GM13977 (cell line): ENCODE measurements at regions not wholly inside any gene's neighbourhood (a gene's known extent, or its start where the extent isn't known, plus 50 kb on each side); places are given as distances from the start of the nearest gene placed in this dataset.

Experiments used
- DNase-seq: peaks from one replicate; pipeline ENCODE4 v3.0.0; 2012; ENCODE audit warnings: low spot score
- CTCF ChIP-seq: IDR thresholded peaks from 2 replicates; pipeline ENCODE4 v1.5.1; 2012; ENCODE audit warnings: mild to moderate bottlenecking, control low read depth; ENCODE audit not compliant: insufficient read depth; ENCODE audit errors: extremely low read depth, missing control alignments
- in situ Hi-C: fragments of 300-500 bp; cut with MboI; formaldehyde crosslinking; loops from one replicate; pipeline ENCODE4 v1.12.0; 2022; ENCODE audit warnings: low sequenced_read_pairs, low pct_unique_long_range_greater_than_20kb, mixed read lengths, inconsistent platforms; ENCODE audit not compliant: unreplicated experiment

- no peak for TF ChIP-seq CTCF
- DNase-seq, result no peak
- in situ Hi-C loops, result no loop called here
These were observed 403.5 kb upstream of the CBLB start for GRCh38 chr3:106272302-106272701.

- in situ Hi-C loops, result no loop called here
- TF ChIP-seq CTCF, result no peak
These were observed 406.8 kb upstream of the CBLB start for GRCh38 chr3:106275592-106275991.

GRCh38 chr3:106276151-106276550 is 407.3 kb upstream of the CBLB start:
- in situ Hi-C loops, result no loop called here
- no peak for TF ChIP-seq CTCF
- no peak for DNase-seq

More at GRCh38 chr3:106275592-106275991, 406.8 kb upstream of the CBLB start:
- DNase-seq, result no peak

GRCh38 chr3:106276755-106277612 is 408.2 kb upstream of the CBLB start:
- no peak for DNase-seq
- no peak for TF ChIP-seq CTCF
- in situ Hi-C loops, result no loop called here

GRCh38 chr3:106277731-106278130 is 408.9 kb upstream of the CBLB start:
- in situ Hi-C loops, result no loop called here
- DNase-seq, result no peak
- TF ChIP-seq CTCF, result no peak

GRCh38 chr3:106281221-106281620 is 412.4 kb upstream of the CBLB start:
- no peak for DNase-seq
- TF ChIP-seq CTCF, result no peak
- in situ Hi-C loops, result no loop called here
